Brain microvascular endothelial cell (primary cell): ENCODE measurements at regions not wholly inside any gene's neighbourhood (a gene's known extent, or its start where the extent isn't known, plus 50 kb on each side); places are given as distances from the start of the nearest gene placed in this dataset.

ENCODE experiments used
- DNase-seq: peaks from one replicate; pipeline ENCODE4 v3.0.0-alpha.2; 2020
- H3K27ac ChIP-seq: fragments of 250-450 bp; sonication (Bioruptor Pico); 2 replicates; pipeline ENCODE4 v1.5.1; 2020; ENCODE audit warnings: mild to moderate bottlenecking, moderate library complexity
- H3K27me3 ChIP-seq: fragments of 250-450 bp; sonication (Bioruptor Pico); replicated peaks from 2 replicates; pipeline ENCODE4 v1.5.1; 2020; ENCODE audit warnings: mild to moderate bottlenecking
- H3K36me3 ChIP-seq: fragments of 250-450 bp; sonication (Bioruptor Pico); replicated peaks from 2 replicates; pipeline ENCODE4 v1.5.1; 2020; ENCODE audit warnings: mild to moderate bottlenecking
- H3K4me3 ChIP-seq: 2 replicates; pipeline ENCODE4 v1.5.1; 2011; ENCODE audit warnings: low read depth, mild to moderate bottlenecking, control low read depth, low read length, moderate library complexity
- CTCF ChIP-seq: IDR thresholded peaks from 2 replicates; pipeline ENCODE4 v1.5.1; 2011; ENCODE audit warnings: low read depth, mild to moderate bottlenecking, moderate library complexity, low read length, control low read depth, inconsistent platforms; ENCODE audit errors: missing control alignments
- in situ Hi-C: cut with HindIII; loops from 2 replicates; pipeline ENCODE4 v1.10.0; 2017; ENCODE audit warnings: low sequenced_read_pairs, low pct_ligation_motif_present

- in situ Hi-C loops: no loop called here
Measured at GRCh38 chr12:107462428-107463332, 222.9 kb upstream of the PWP1 start.

DNA sequence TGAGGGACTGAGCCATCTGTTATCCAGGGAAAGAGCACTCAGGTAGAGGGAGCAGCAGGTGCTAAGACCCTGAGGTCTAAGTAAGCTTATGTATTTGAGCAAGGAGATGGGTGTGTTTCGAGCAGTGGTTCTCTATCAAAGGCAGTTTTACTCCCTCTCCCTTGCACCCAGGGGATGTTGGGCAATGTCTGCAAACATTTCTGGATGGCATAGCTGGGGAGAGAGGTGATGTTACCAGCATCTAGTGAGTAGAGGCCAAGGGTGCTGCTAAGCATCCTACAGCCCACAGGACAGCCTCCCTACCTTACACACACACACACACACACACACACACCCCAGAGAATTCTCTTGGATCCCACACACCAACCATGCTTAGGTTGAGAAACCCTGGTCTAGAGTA, 221.0 kb upstream of the PWP1 start:
- Histone ChIP-seq H3K27ac (no peak overlapping the region), H3K27me3 (no peaks in the 10 kb centered on the region), H3K36me3 (no peaks in the 10 kb centered on the region), H3K4me3 (no peak overlapping the region)
- TF ChIP-seq CTCF: no peak
- in situ Hi-C loops: no loop called here
- no peak for DNase-seq

More at GRCh38 chr12:107462428-107463332, 222.9 kb upstream of the PWP1 start:
- no peaks in the 10 kb centered on the region for H3K27me3 ChIP-seq
- TF ChIP-seq CTCF: no peak
- no peak overlapping the region for H3K4me3 ChIP-seq
- H3K27ac ChIP-seq: no peak overlapping the region
- H3K36me3 ChIP-seq: no peaks in the 10 kb centered on the region
- no peak for DNase-seq

- Histone ChIP-seq H3K4me3 (no peak overlapping the region), H3K36me3 (no peaks in the 10 kb centered on the region), H3K27ac (no peak overlapping the region), H3K27me3 (no peaks in the 10 kb centered on the region)
- no peak for TF ChIP-seq CTCF
- DNase-seq: no peak
- in situ Hi-C loops: no loop called here
Measured at GRCh38 chr12:107465625-107466024, 220.0 kb upstream of the PWP1 start.

DNA sequence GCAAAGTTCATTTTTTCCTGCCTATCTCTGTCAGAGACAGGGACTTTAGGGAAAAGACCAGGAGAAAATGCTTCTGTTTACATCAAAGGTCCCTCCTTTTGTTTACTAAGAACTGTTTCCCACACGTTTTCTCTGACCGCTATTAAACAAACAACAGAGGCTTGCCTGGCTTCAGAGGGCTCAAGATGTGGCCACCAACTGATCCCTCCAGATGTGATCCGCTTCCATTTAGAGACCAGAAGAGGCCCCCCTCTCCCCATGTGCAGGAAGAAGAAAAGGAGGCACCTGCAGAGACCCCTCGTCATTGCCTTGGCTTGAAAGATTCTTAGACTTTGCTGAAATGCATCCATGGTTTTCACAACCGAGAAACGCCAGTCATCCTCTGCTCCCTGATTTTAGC, 217.9 kb upstream of the PWP1 start:
- in situ Hi-C loops: no loop called here

DNA sequence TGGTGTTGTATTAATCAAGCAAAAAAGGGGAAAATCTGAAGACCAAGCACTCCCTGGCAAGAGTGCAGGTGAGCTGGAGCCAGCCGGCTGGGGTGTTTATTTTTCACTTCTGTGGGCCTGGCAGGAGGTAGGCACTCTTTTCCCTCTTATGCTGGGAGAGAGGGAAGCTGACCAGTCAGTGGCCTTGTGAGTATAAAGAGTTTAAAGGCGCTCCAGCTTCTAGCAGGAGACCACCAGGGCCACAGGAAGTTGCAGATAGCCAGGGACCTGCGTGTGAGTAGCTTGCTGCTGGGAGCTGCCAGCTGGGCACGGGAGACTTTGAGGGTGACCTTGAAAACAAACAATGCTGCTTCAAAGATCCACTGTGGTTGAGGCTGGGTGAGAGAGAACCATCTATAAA, 217.4 kb upstream of the PWP1 start:
- in situ Hi-C loops: no loop called here
- no peak for TF ChIP-seq CTCF
- Histone ChIP-seq H3K27ac (no peak overlapping the region), H3K27me3 (no peaks in the 10 kb centered on the region), H3K36me3 (no peaks in the 10 kb centered on the region), H3K4me3 (no peak overlapping the region)
- no peak for DNase-seq

More for the DNA sequence above, 217.9 kb upstream of the PWP1 start:
- H3K27me3 ChIP-seq: no peaks in the 10 kb centered on the region
- no peak for DNase-seq
- TF ChIP-seq CTCF: no peak
- no peak overlapping the region for H3K27ac ChIP-seq
- no peak overlapping the region for H3K4me3 ChIP-seq
- no peaks in the 10 kb centered on the region for H3K36me3 ChIP-seq
